ENCODE measurements at regions not wholly inside any gene's neighbourhood (a gene's known extent, or its start where the extent isn't known, plus 50 kb on each side); places are given as distances from the start of the nearest gene placed in this dataset.

GRCh38 chr15:59817834-59818233, 128.7 kb upstream of the BNIP2 start:
- no peak for TF ChIP-seq SIN3A (IDR thresholded peaks at IDR 0.05; ENCODE audit: borderline replicate concordance, insufficient read depth, low read length)
- no peak for TF ChIP-seq POLR2AphosphoS5 (IDR thresholded peaks at IDR 0.05; ENCODE audit: low read depth, low read length)
- no peak for TF ChIP-seq FOXP2 (optimal IDR thresholded peaks at IDR 0.05; ENCODE audit: borderline replicate concordance, extremely low read depth, extremely low read length, insufficient read depth)
- TF ChIP-seq TAF1 (IDR thresholded peaks at IDR 0.05; ENCODE audit: borderline replicate concordance, insufficient read depth, low read length): no peak
- no peak for TF ChIP-seq REST (IDR thresholded peaks at IDR 0.05; ENCODE audit: insufficient read depth in 1 of 2, low read depth in 2 of 2, low read length in 2 of 2)

GRCh38 chr15:59817053-59817452, 127.9 kb upstream of the BNIP2 start:
- no peak for TF ChIP-seq TAF1 (IDR thresholded peaks at IDR 0.05; ENCODE audit: borderline replicate concordance, insufficient read depth, low read length)
- TF ChIP-seq POLR2AphosphoS5 (IDR thresholded peaks at IDR 0.05; ENCODE audit: low read depth, low read length): no peak
- no peak for TF ChIP-seq FOXP2 (optimal IDR thresholded peaks at IDR 0.05; ENCODE audit: borderline replicate concordance, extremely low read depth, extremely low read length, insufficient read depth)
- TF ChIP-seq SIN3A (IDR thresholded peaks at IDR 0.05; ENCODE audit: borderline replicate concordance, insufficient read depth, low read length): no peak
- TF ChIP-seq REST (IDR thresholded peaks at IDR 0.05; ENCODE audit: insufficient read depth in 1 of 2, low read depth in 2 of 2, low read length in 2 of 2): no peak

GRCh38 chr15:59814409-59814808, 125.3 kb upstream of the BNIP2 start:
- TF ChIP-seq SIN3A (IDR thresholded peaks at IDR 0.05; ENCODE audit: borderline replicate concordance, insufficient read depth, low read length) (no peak), FOXP2 (optimal IDR thresholded peaks at IDR 0.05; ENCODE audit: borderline replicate concordance, extremely low read depth, extremely low read length, insufficient read depth) (no peak)

GRCh38 chr15:59812889-59813288, 123.8 kb upstream of the BNIP2 start:
- no peak for TF ChIP-seq TAF1 (IDR thresholded peaks at IDR 0.05; ENCODE audit: borderline replicate concordance, insufficient read depth, low read length)
- TF ChIP-seq FOXP2 (optimal IDR thresholded peaks at IDR 0.05; ENCODE audit: borderline replicate concordance, extremely low read depth, extremely low read length, insufficient read depth): no peak
- TF ChIP-seq SIN3A (IDR thresholded peaks at IDR 0.05; ENCODE audit: borderline replicate concordance, insufficient read depth, low read length): no peak
- no peak for TF ChIP-seq REST (IDR thresholded peaks at IDR 0.05; ENCODE audit: insufficient read depth in 1 of 2, low read depth in 2 of 2, low read length in 2 of 2)
- no peak for TF ChIP-seq POLR2AphosphoS5 (IDR thresholded peaks at IDR 0.05; ENCODE audit: low read depth, low read length)

GRCh38 chr15:59812250-59812870, 123.2 kb upstream of the BNIP2 start:
- no peak for TF ChIP-seq POLR2AphosphoS5 (IDR thresholded peaks at IDR 0.05; ENCODE audit: low read depth, low read length)
- TF ChIP-seq TAF1 (IDR thresholded peaks at IDR 0.05; ENCODE audit: borderline replicate concordance, insufficient read depth, low read length): no peak
- TF ChIP-seq REST (IDR thresholded peaks at IDR 0.05; ENCODE audit: insufficient read depth in 1 of 2, low read depth in 2 of 2, low read length in 2 of 2): no peak
- TF ChIP-seq FOXP2 (optimal IDR thresholded peaks at IDR 0.05; ENCODE audit: borderline replicate concordance, extremely low read depth, extremely low read length, insufficient read depth): no peak
- no peak for TF ChIP-seq SIN3A (IDR thresholded peaks at IDR 0.05; ENCODE audit: borderline replicate concordance, insufficient read depth, low read length)
